ENCODE measurements at regions not wholly inside any gene's neighbourhood (a gene's known extent, or its start where the extent isn't known, plus 50 kb on each side); places are given as distances from the start of the nearest gene placed in this dataset.

DNA sequence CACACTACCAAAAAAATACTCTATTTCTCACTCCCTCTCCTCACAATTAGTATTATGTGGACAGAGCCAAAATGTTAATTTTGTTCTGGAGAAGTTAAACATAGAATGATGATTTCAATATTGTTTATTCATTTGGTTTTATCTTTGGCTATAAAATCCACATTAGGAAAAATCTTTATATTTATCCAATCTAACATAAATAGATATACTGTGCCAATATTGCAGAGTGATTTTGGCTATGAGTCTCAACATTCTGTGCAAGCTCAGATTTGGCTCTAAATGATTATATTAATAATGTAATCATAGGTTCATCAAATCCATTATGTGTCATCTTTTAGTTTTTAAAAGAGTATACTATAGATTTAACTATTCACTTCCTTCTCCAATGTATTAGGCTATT is 667.5 kb upstream of the CHORDC1 start:
- POLR2A ChIA-PET: no interaction called here
- H3K9ac ChIP-seq (replicated peaks; ENCODE audit: extremely low read depth, insufficient read depth, low read length): no peak overlapping the region
- H3K79me2 ChIP-seq (ENCODE audit: control insufficient read depth, insufficient read depth, low read length): no peaks in the 10 kb centered on the region
- intact Hi-C loops (cut with micrococcal nuclease): no loop called here
- BruUV-seq (replicated peaks): no TSS peak
- H3K4me3 ChIP-seq (replicated peaks in 1 of 3; ENCODE audit: insufficient read depth in 1 of 3, low read depth in 1 of 3, low read length in 3 of 3): no peak overlapping the region
- FAIRE-seq (no peak), DNase-seq (ENCODE audit: low read depth, low spot score) (no peak)
- H2AFZ ChIP-seq (ENCODE audit: low read depth, low read length): no peak overlapping the region
- H3K9me3 ChIP-seq (replicated peaks; ENCODE audit: control insufficient read depth, insufficient read depth, low read length): no peaks in the 10 kb centered on the region
- CTCF ChIA-PET: interaction anchor here (1.6 kb wide), 1 partner anchor 17 kb away, joined by 6 read pairs; no protein-coding TSS in a partner anchor
- no peaks in the 10 kb centered on the region for H3K4me1 ChIP-seq (ENCODE audit: control insufficient read depth, extremely low read depth, insufficient read depth, low read length)
- dilution Hi-C loops (cut with MboI; ENCODE audit: extremely low pct_ligation_motif_present, low sequenced_read_pairs): no loop called here
- H3K27ac ChIP-seq (ENCODE audit: insufficient read depth, low read depth, low read length): no peak overlapping the region
- no peaks in the 10 kb centered on the region for H4K20me1 ChIP-seq (replicated peaks; ENCODE audit: control insufficient read depth, extremely low read depth, insufficient read depth, low read length)
- H3K9me1 ChIP-seq (replicated peaks; ENCODE audit: control insufficient read depth, extremely low read depth, insufficient read depth, low read length): no peaks in the 10 kb centered on the region
- H3K27me3 ChIP-seq (ENCODE audit: control insufficient read depth in 2 of 2, insufficient read depth in 2 of 2, low read length in 2 of 2): no peaks in the 10 kb centered on the region
- H3K4me2 ChIP-seq (ENCODE audit: insufficient read depth, low read length): no peak overlapping the region
- H3K36me3 ChIP-seq (ENCODE audit: control insufficient read depth in 2 of 2, extremely low read depth in 1 of 2, insufficient read depth in 2 of 2, low read length in 2 of 2): no peaks in the 10 kb centered on the region
- TF ChIP-seq, protein P1, sequence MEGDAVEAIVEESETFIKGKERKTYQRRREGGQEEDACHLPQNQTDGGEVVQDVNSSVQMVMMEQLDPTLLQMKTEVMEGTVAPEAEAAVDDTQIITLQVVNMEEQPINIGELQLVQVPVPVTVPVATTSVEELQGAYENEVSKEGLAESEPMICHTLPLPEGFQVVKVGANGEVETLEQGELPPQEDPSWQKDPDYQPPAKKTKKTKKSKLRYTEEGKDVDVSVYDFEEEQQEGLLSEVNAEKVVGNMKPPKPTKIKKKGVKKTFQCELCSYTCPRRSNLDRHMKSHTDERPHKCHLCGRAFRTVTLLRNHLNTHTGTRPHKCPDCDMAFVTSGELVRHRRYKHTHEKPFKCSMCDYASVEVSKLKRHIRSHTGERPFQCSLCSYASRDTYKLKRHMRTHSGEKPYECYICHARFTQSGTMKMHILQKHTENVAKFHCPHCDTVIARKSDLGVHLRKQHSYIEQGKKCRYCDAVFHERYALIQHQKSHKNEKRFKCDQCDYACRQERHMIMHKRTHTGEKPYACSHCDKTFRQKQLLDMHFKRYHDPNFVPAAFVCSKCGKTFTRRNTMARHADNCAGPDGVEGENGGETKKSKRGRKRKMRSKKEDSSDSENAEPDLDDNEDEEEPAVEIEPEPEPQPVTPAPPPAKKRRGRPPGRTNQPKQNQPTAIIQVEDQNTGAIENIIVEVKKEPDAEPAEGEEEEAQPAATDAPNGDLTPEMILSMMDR (IDR thresholded peaks at IDR 0.05; ENCODE audit: extremely low read depth in 1 of 2, insufficient read depth in 1 of 2, low read depth in 1 of 2, low read length in 2 of 2): no peak
- no peak for TF ChIP-seq JUN (IDR thresholded peaks at IDR 0.05; ENCODE audit: borderline replicate concordance, insufficient read depth, insufficient read length, low read depth)
- no peak for TF ChIP-seq POLR2AphosphoS5 (IDR thresholded peaks at IDR 0.05; ENCODE audit: insufficient read depth, low read depth, low read length)
- no peak for TF ChIP-seq MYC (IDR thresholded peaks at IDR 0.05; ENCODE audit: low read depth, low read length)
- TF ChIP-seq POLR2A (IDR thresholded peaks at IDR 0.05; ENCODE audit: low read depth, low read length): no peak
- TF ChIP-seq GATA2 (IDR thresholded peaks at IDR 0.05; ENCODE audit: insufficient read depth, insufficient read length, low read depth, low read length): no peak
- no peak for TF ChIP-seq FOS (IDR thresholded peaks at IDR 0.05; ENCODE audit: borderline replicate concordance, insufficient read depth, low read length)
- no peak for TF ChIP-seq EZH2 (IDR thresholded peaks at IDR 0.05; ENCODE audit: borderline replicate concordance, low read depth, low read length, severe bottlenecking)
- TF ChIP-seq, protein P2, sequence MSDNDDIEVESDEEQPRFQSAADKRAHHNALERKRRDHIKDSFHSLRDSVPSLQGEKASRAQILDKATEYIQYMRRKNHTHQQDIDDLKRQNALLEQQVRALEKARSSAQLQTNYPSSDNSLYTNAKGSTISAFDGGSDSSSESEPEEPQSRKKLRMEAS (IDR thresholded peaks at IDR 0.05; ENCODE audit: insufficient read depth, insufficient read length): no peak

Data from endothelial cell of umbilical vein (primary cell).